ENCODE measurements at regions not wholly inside any gene's neighbourhood (a gene's known extent, or its start where the extent isn't known, plus 50 kb on each side); places are given as distances from the start of the nearest gene placed in this dataset.

DNA sequence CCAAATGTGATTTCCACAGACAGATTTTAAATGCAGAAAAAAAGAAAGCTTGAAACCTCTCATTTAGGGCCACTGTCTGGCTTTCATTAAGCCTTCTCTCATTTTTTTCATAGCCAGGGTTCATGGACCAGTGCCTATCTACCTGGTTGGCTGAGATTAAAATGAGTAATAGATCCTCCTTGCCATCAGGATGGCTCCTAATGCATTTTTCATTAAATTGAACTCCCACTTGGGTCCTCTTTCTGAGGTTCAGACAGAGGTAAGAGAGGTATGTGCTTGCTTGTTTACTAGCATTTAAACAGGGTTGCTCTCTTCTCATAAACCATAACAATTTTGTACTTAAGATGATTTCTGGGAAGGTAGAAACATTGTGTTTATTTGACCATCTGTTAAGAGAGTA lies 473.0 kb downstream of the TBC1D4 start:
- no peak overlapping the region for H3K4me3 ChIP-seq (ENCODE audit: low read length)
- H3K27me3 ChIP-seq (ENCODE audit: control insufficient read depth, insufficient read depth, low read length) = no peaks in the 10 kb centered on the region
- no peaks in the 10 kb centered on the region for H3K4me1 ChIP-seq (ENCODE audit: control insufficient read depth, insufficient read depth, low read length)
- peaks cover 0 to 4% of the 10 kb centered on the region in 2 donors for H3K27me3 Mint-ChIP-seq (ENCODE audit: low read depth in 2 of 2)
- no peaks in the 10 kb centered on the region for H3K9me3 ChIP-seq (ENCODE audit: control insufficient read depth, insufficient read depth, low read length)
- H3K27ac ChIP-seq (ENCODE audit: low read length) = no peak overlapping the region
- no peaks in the 10 kb centered on the region for H3K36me3 Mint-ChIP-seq
- no peak overlapping the region for H3K4me3 Mint-ChIP-seq
- intact Hi-C loops (cut with micrococcal nuclease) = no loop called here
- ATAC-seq = no peak
- H3K9me3 Mint-ChIP-seq = no peaks in the 10 kb centered on the region
- TF ChIP-seq, protein P1, sequence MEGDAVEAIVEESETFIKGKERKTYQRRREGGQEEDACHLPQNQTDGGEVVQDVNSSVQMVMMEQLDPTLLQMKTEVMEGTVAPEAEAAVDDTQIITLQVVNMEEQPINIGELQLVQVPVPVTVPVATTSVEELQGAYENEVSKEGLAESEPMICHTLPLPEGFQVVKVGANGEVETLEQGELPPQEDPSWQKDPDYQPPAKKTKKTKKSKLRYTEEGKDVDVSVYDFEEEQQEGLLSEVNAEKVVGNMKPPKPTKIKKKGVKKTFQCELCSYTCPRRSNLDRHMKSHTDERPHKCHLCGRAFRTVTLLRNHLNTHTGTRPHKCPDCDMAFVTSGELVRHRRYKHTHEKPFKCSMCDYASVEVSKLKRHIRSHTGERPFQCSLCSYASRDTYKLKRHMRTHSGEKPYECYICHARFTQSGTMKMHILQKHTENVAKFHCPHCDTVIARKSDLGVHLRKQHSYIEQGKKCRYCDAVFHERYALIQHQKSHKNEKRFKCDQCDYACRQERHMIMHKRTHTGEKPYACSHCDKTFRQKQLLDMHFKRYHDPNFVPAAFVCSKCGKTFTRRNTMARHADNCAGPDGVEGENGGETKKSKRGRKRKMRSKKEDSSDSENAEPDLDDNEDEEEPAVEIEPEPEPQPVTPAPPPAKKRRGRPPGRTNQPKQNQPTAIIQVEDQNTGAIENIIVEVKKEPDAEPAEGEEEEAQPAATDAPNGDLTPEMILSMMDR (IDR thresholded peaks at IDR 0.05) = no peak
- no peaks in the 10 kb centered on the region for H3K4me1 Mint-ChIP-seq
- no peak overlapping the region for H3K27ac Mint-ChIP-seq
- no peaks in the 10 kb centered on the region for H3K36me3 ChIP-seq (ENCODE audit: control insufficient read depth, insufficient read depth, low read length)
- no peak for DNase-seq

GRCh38 chr13:74990992-74991391 lies 491.0 kb downstream of the TBC1D4 start:
- DNase-seq = no peak
- Histone ChIP-seq H3K27me3 (ENCODE audit: control insufficient read depth, insufficient read depth, low read length) (no peaks in the 10 kb centered on the region), H3K9me3 (ENCODE audit: control insufficient read depth, insufficient read depth, low read length) (no peaks in the 10 kb centered on the region), H3K36me3 (ENCODE audit: control insufficient read depth, insufficient read depth, low read length) (no peaks in the 10 kb centered on the region), H3K4me1 (ENCODE audit: control insufficient read depth, insufficient read depth, low read length) (no peaks in the 10 kb centered on the region), H3K27ac (ENCODE audit: low read length) (no peak overlapping the region), H3K4me3 (ENCODE audit: low read length) (no peak overlapping the region)
- Mint-ChIP-seq H3K4me3 (no peak overlapping the region), H3K27me3 (ENCODE audit: low read depth in 2 of 2) (no peaks in the 10 kb centered on the region), H3K4me1 (no peaks in the 10 kb centered on the region), H3K9me3 (peaks cover 0 to 3% of the 10 kb centered on the region in 2 donors), H3K36me3 (no peaks in the 10 kb centered on the region), H3K27ac (no peak overlapping the region)
- WGBS (ENCODE audit: insufficient coverage) = 88% methylated on average over 1 of the region's 2 CpGs
- TF ChIP-seq, protein P1 (IDR thresholded peaks at IDR 0.05) = no peak
- intact Hi-C loops (cut with micrococcal nuclease) = no loop called here
- no peak for ATAC-seq

- TF ChIP-seq, protein P1 (IDR thresholded peaks at IDR 0.05) = no peak
- ATAC-seq (no peak), DNase-seq (no peak)
- no peaks in the 10 kb centered on the region for H3K27me3 Mint-ChIP-seq (ENCODE audit: low read depth in 2 of 2)
- no peaks in the 10 kb centered on the region for H3K9me3 Mint-ChIP-seq
- Histone ChIP-seq H3K4me1 (ENCODE audit: control insufficient read depth, insufficient read depth, low read length) (no peaks in the 10 kb centered on the region), H3K4me3 (ENCODE audit: low read length) (no peak overlapping the region), H3K9me3 (ENCODE audit: control insufficient read depth, insufficient read depth, low read length) (no peaks in the 10 kb centered on the region), H3K27ac (ENCODE audit: low read length) (no peak overlapping the region), H3K27me3 (ENCODE audit: control insufficient read depth, insufficient read depth, low read length) (no peaks in the 10 kb centered on the region), H3K36me3 (ENCODE audit: control insufficient read depth, insufficient read depth, low read length) (no peaks in the 10 kb centered on the region)
- no peak overlapping the region for H3K4me3 Mint-ChIP-seq
- H3K27ac Mint-ChIP-seq = no peak overlapping the region
- intact Hi-C loops (cut with micrococcal nuclease) = no loop called here
- H3K4me1 Mint-ChIP-seq = no peaks in the 10 kb centered on the region
- H3K36me3 Mint-ChIP-seq = no peaks in the 10 kb centered on the region
Observed at GRCh38 chr13:74987124-74987690, 494.8 kb downstream of the TBC1D4 start.

GRCh38 chr13:74986609-74987008 lies 495.4 kb downstream of the TBC1D4 start:
- Mint-ChIP-seq H3K27ac (no peak overlapping the region), H3K27me3 (ENCODE audit: low read depth in 2 of 2) (no peaks in the 10 kb centered on the region), H3K9me3 (peaks cover 0 to under 1% of the 10 kb centered on the region in 2 donors), H3K4me3 (no peak overlapping the region), H3K36me3 (no peaks in the 10 kb centered on the region), H3K4me1 (no peaks in the 10 kb centered on the region)
- WGBS (ENCODE audit: insufficient coverage) = 58% methylated on average over 2 of the region's 2 CpGs
- no peaks in the 10 kb centered on the region for H3K36me3 ChIP-seq (ENCODE audit: control insufficient read depth, insufficient read depth, low read length)
- intact Hi-C loops (cut with micrococcal nuclease) = no loop called here
- TF ChIP-seq, protein P1 (IDR thresholded peaks at IDR 0.05) = no peak
- H3K9me3 ChIP-seq (ENCODE audit: control insufficient read depth, insufficient read depth, low read length) = no peaks in the 10 kb centered on the region
- no peak for DNase-seq
- no peak overlapping the region for H3K27ac ChIP-seq (ENCODE audit: low read length)
- H3K27me3 ChIP-seq (ENCODE audit: control insufficient read depth, insufficient read depth, low read length) = no peaks in the 10 kb centered on the region
- no peak for ATAC-seq
- no peaks in the 10 kb centered on the region for H3K4me1 ChIP-seq (ENCODE audit: control insufficient read depth, insufficient read depth, low read length)
- no peak overlapping the region for H3K4me3 ChIP-seq (ENCODE audit: low read length)
